Vagina (tissue), 2 donors: ENCODE measurements at regions not wholly inside any gene's neighbourhood (a gene's known extent, or its start where the extent isn't known, plus 50 kb on each side); places are given as distances from the start of the nearest gene placed in this dataset.

Experiments used
- CTCF ChIP-seq, 3 experiments: fragments of 450-650 bp in 2 of 3; fragments of 200-600 bp in 1 of 3; sonication (generic) in 1 of 3; IDR thresholded peaks; one replicate each; pipeline ENCODE4 v1.5.1; 2017 to 2019; ENCODE audit warnings: antibody characterized with exemption in 3 of 3, mild to moderate bottlenecking in 2 of 3, moderate library complexity in 2 of 3
- POLR2AphosphoS5 ChIP-seq, 2 donors: sonication (generic); formaldehyde crosslinking; IDR thresholded peaks; one replicate each; pipeline ENCODE4 v1.9.0; 2017; ENCODE audit warnings: antibody characterized with exemption in 2 of 2, mild to moderate bottlenecking in 2 of 2, low read depth in 1 of 2; ENCODE audit not compliant: insufficient read depth in 1 of 2

GRCh38 chr12:24591715-24592440, 357.0 kb downstream of the BCAT1 start:
- no peak for TF ChIP-seq CTCF (IDR thresholded peaks at IDR 0.05)
- TF ChIP-seq POLR2AphosphoS5 (IDR thresholded peaks at IDR 0.05; ENCODE audit: insufficient read depth in 1 of 2, low read depth in 1 of 2): no peak
